ENCODE measurements at regions not wholly inside any gene's neighbourhood (a gene's known extent, or its start where the extent isn't known, plus 50 kb on each side); places are given as distances from the start of the nearest gene placed in this dataset.

DNA sequence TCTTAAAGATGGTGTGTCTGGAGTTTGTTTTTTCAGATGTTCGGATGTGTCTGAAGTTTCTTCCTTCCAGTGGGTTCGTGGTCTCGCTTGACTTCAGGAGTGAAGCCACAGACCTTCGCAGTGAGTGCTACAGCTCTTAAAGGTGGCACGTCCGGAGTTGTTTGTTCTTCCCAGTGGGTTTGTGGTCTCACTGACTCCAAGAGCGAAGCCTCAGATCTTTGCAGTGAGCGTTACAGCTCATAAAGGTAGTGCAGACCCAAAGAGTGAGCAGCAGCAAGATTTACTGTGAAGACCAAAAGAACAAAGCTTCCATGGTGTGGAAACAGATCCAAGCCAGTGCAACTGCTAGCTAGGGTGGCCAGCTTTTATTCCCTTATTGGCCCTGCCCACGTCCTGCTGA, 1430.4 kb upstream of the B3GALT2 start:
- WGBS, 4 donors, result 85 to 91% (median 87%) methylated on average over 9 of the region's 9 CpGs
- H3K27ac ChIP-seq, result no peak overlapping the region
- peaks cover 0 to 23% (median 0%) of the 10 kb centered on the region in 12 donors for H3K9me3 ChIP-seq
- no peaks in the 10 kb centered on the region for H3K4me1 ChIP-seq
- H3K4me3 ChIP-seq, result no peak overlapping the region
- no peak for TF ChIP-seq POLR2A (IDR thresholded peaks at IDR 0.05)
- TF ChIP-seq, protein P1, sequence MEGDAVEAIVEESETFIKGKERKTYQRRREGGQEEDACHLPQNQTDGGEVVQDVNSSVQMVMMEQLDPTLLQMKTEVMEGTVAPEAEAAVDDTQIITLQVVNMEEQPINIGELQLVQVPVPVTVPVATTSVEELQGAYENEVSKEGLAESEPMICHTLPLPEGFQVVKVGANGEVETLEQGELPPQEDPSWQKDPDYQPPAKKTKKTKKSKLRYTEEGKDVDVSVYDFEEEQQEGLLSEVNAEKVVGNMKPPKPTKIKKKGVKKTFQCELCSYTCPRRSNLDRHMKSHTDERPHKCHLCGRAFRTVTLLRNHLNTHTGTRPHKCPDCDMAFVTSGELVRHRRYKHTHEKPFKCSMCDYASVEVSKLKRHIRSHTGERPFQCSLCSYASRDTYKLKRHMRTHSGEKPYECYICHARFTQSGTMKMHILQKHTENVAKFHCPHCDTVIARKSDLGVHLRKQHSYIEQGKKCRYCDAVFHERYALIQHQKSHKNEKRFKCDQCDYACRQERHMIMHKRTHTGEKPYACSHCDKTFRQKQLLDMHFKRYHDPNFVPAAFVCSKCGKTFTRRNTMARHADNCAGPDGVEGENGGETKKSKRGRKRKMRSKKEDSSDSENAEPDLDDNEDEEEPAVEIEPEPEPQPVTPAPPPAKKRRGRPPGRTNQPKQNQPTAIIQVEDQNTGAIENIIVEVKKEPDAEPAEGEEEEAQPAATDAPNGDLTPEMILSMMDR (IDR thresholded peaks at IDR 0.05), result no peak
- DNase-seq, result no peak
- no peaks in the 10 kb centered on the region for H3K36me3 ChIP-seq
- no peaks in the 10 kb centered on the region for H3K27me3 ChIP-seq
- intact Hi-C loops (cut with DNase I), result no loop called here
- no peak for ATAC-seq

DNA sequence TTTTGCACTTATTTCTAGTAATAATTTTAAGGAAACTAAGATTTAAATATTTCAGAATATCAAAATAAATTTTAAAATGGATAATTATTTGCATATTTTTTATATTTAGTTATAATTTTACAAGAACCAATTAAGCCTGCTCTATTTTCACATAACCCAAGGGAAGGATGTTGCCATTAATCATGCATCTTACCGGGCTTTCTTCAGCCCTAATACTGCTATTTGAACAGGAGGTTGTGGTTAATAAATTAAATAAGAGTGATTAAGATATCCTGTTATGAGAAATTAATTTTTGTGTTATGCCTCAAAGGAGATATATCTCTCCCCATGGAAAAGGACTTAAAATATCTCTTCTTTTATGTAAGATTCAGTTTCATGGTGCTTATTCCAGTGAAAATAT, 1415.8 kb upstream of the B3GALT2 start:
- Histone ChIP-seq H3K4me1 (no peaks in the 10 kb centered on the region), H3K27ac (no peak overlapping the region), H3K9me3 (no peaks in the 10 kb centered on the region), H3K27me3 (no peaks in the 10 kb centered on the region), H3K36me3 (no peaks in the 10 kb centered on the region), H3K4me3 (no peak overlapping the region)
- 75 to 87% (median 81%) methylated on average over 1 of the region's 1 CpG for WGBS, 4 donors
- TF ChIP-seq POLR2A (IDR thresholded peaks at IDR 0.05), result no peak
- TF ChIP-seq, protein P1 (IDR thresholded peaks at IDR 0.05), result no peak
- ATAC-seq (no peak), DNase-seq (no peak)
- intact Hi-C loops (cut with DNase I), result no loop called here

DNA sequence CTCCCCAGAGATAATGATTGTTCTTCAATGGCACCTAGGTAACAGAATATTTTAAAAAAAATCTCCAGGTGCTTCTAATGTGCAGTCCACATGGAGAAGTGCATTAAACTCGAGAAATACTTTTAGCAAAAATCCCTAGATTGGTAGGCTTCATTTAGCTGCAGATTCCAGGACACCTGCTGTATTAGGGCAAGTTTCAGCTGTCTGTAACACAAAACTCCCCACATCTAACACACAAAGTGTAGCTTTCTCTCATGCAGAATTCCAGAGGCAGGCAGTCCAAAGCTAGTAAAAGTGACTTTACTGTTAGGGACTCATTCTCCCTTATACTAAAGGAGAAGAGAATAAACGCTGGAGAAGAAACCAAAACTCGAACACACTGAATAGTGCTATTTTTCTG, 1414.3 kb upstream of the B3GALT2 start:
- TF ChIP-seq POLR2A (IDR thresholded peaks at IDR 0.05), result no peak
- Histone ChIP-seq H3K36me3 (no peaks in the 10 kb centered on the region), H3K4me3 (no peak overlapping the region), H3K4me1 (no peaks in the 10 kb centered on the region), H3K27ac (no peak overlapping the region), H3K27me3 (no peaks in the 10 kb centered on the region), H3K9me3 (no peaks in the 10 kb centered on the region)
- ATAC-seq (no peak), DNase-seq (no peak)
- 62 to 78% (median 76%) methylated on average over 3 of the region's 3 CpGs for WGBS, 4 donors
- intact Hi-C loops (cut with DNase I), result no loop called here

DNA sequence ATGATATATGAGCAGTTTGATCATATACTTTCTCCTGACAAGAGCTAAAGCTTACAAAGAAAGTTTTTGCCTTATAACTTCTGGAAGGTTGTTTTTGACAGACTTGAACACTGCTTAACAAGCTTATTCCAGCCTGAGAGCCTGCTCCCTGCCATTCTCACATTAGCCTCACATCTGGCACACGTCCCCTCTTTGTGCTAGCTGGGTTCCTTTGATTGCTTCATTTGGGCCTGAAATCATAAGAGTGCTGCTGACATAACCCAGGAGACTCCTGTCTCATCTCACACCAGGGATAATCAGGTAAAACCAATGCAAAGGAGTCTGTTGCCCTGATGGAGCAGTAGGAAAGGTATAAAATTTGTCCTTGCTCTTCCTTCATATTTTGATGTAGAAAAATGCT, 1411.7 kb upstream of the B3GALT2 start:
- no peaks in the 10 kb centered on the region for H3K36me3 ChIP-seq
- ATAC-seq, result no peak
- no peak overlapping the region for H3K27ac ChIP-seq
- intact Hi-C loops (cut with DNase I), result no loop called here
- no peaks in the 10 kb centered on the region for H3K27me3 ChIP-seq
- no peak for TF ChIP-seq POLR2A (IDR thresholded peaks at IDR 0.05)
- TF ChIP-seq, protein P1 (IDR thresholded peaks at IDR 0.05), result no peak
- DNase-seq, result no peak
- H3K4me3 ChIP-seq, result no peak overlapping the region
- WGBS, 4 donors, result 13 to 25% (median 19%) methylated on average over 1 of the region's 1 CpG
- no peaks in the 10 kb centered on the region for H3K9me3 ChIP-seq
- H3K4me1 ChIP-seq, result no peaks in the 10 kb centered on the region

DNA sequence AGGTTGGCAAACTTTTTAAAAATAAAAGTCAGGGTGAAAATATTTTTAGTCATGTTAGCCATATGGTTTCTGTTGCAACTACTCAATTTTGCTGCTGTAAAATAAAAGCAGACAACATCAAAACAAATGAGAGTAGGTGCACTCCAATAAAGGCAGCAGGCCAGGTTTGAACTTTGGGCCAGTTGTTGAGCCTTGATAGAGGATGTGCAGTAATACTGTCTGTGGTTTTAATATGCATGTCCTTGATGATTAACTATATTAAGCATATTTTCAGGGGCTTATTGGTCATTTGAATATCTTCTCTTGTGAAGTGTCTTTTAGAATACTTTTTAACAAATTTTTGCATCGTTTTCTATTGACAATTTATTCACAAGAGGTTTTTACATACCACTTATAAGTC, 1399.9 kb upstream of the B3GALT2 start:
- 44 to 55% (median 53%) methylated on average over 1 of the region's 1 CpG for WGBS, 4 donors
- no peak for ATAC-seq
- no peak for DNase-seq

More for the DNA sequence above, 1399.9 kb upstream of the B3GALT2 start:
- Histone ChIP-seq H3K4me1 (no peaks in the 10 kb centered on the region), H3K36me3 (no peaks in the 10 kb centered on the region), H3K27ac (no peak overlapping the region), H3K27me3 (no peaks in the 10 kb centered on the region), H3K9me3 (peaks cover 0 to 15% (median 0%) of the 10 kb centered on the region in 12 donors), H3K4me3 (no peak overlapping the region)
- TF ChIP-seq POLR2A (IDR thresholded peaks at IDR 0.05), result no peak
- TF ChIP-seq, protein P1 (IDR thresholded peaks at IDR 0.05), result no peak
- intact Hi-C loops (cut with DNase I), result no loop called here

Data from heart left ventricle (tissue), 16 donors.